Type B pancreatic cell (in vitro differentiated cells): ENCODE measurements at regions not wholly inside any gene's neighbourhood (a gene's known extent, or its start where the extent isn't known, plus 50 kb on each side); places are given as distances from the start of the nearest gene placed in this dataset.

Experiments
- DNase-seq: peaks from one replicate; pipeline ENCODE4 v3.0.0; 2021; ENCODE audit warnings: mixed read lengths; ENCODE audit not compliant: unreplicated experiment; ENCODE audit errors: extremely low spot score
- H3K27ac Mint-ChIP-seq: 2 replicates; pipeline ENCODE4 v1.8.0; 2021; ENCODE audit warnings: mild to moderate bottlenecking, mixed read lengths
- H3K27me3 Mint-ChIP-seq: 2 replicates; pipeline ENCODE4 v1.8.0; 2021; ENCODE audit warnings: mixed read lengths
- H3K36me3 Mint-ChIP-seq: 2 replicates; pipeline ENCODE4 v1.8.0; 2021; ENCODE audit warnings: mixed read lengths
- H3K4me1 Mint-ChIP-seq: one replicate; pipeline ENCODE4 v1.8.0; 2021; ENCODE audit warnings: mixed read lengths; ENCODE audit not compliant: unreplicated experiment
- H3K4me3 Mint-ChIP-seq: 2 replicates; pipeline ENCODE4 v1.8.0; 2021; ENCODE audit warnings: mild to moderate bottlenecking, mixed read lengths
- H3K9me3 Mint-ChIP-seq: 2 replicates; pipeline ENCODE4 v1.8.0; 2021; ENCODE audit warnings: mixed read lengths
- TF ChIP-seq, protein P1 (sequence below): fragments of 200-600 bp; sonication (generic); conservative IDR thresholded peaks from 2 replicates; pipeline ENCODE4 v1.5.0; 2021; ENCODE audit warnings: antibody characterized with exemption, mild to moderate bottlenecking

DNA sequence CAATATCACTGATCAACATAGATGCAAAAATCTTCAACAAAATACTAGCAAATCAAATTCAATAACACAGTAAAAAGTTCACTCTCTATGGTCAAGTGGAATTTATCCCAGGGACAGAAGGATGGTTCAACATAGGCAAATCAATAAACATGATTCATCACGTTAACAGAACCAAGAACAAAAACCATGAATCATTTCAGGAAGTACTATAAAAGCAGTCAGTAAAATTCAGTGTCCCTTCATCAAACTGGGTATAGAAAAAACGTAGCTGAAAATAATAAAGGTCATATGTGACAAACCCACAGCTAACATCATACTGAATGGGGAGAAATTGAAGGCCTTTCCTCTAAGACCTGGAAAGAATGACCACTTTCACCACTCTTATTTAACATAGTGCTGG lies 172.1 kb downstream of the POLR2M start:
- H3K4me1 Mint-ChIP-seq, result no peaks in the 10 kb centered on the region
- no peaks in the 10 kb centered on the region for H3K36me3 Mint-ChIP-seq
- peaks cover 4% of the 10 kb centered on the region for H3K27me3 Mint-ChIP-seq
- no peak for DNase-seq
- peaks cover 9% of the 10 kb centered on the region for H3K9me3 Mint-ChIP-seq
- no peak overlapping the region for H3K4me3 Mint-ChIP-seq
- H3K27ac Mint-ChIP-seq, result no peak overlapping the region
- TF ChIP-seq, protein P1, sequence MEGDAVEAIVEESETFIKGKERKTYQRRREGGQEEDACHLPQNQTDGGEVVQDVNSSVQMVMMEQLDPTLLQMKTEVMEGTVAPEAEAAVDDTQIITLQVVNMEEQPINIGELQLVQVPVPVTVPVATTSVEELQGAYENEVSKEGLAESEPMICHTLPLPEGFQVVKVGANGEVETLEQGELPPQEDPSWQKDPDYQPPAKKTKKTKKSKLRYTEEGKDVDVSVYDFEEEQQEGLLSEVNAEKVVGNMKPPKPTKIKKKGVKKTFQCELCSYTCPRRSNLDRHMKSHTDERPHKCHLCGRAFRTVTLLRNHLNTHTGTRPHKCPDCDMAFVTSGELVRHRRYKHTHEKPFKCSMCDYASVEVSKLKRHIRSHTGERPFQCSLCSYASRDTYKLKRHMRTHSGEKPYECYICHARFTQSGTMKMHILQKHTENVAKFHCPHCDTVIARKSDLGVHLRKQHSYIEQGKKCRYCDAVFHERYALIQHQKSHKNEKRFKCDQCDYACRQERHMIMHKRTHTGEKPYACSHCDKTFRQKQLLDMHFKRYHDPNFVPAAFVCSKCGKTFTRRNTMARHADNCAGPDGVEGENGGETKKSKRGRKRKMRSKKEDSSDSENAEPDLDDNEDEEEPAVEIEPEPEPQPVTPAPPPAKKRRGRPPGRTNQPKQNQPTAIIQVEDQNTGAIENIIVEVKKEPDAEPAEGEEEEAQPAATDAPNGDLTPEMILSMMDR, result no peak

DNA sequence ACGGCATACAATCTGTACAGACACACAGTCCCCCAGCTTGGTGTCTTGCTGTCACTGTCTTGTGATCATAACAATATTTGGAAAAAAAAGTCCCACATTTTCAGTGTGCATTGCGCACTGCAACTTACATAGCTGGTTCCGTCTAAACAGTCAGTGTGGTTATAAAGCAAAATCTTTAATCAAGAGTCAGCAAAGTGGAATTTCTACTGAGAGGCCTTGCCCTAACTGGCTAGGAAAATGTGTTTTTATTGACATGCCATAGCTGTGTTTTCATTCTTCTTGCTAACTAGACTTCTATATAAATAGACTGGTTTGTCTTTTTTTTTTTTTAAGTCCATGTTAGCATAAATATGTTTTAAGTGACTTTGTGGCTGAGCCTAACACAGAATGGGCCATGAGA lies 174.8 kb downstream of the POLR2M start:
- no peak overlapping the region for H3K27ac Mint-ChIP-seq
- peaks cover 24% of the 10 kb centered on the region for H3K27me3 Mint-ChIP-seq
- no peak overlapping the region for H3K4me3 Mint-ChIP-seq
- TF ChIP-seq, protein P1, result no peak
- H3K9me3 Mint-ChIP-seq, result no peaks in the 10 kb centered on the region
- no peaks in the 10 kb centered on the region for H3K4me1 Mint-ChIP-seq
- no peak for DNase-seq
- no peaks in the 10 kb centered on the region for H3K36me3 Mint-ChIP-seq

DNA sequence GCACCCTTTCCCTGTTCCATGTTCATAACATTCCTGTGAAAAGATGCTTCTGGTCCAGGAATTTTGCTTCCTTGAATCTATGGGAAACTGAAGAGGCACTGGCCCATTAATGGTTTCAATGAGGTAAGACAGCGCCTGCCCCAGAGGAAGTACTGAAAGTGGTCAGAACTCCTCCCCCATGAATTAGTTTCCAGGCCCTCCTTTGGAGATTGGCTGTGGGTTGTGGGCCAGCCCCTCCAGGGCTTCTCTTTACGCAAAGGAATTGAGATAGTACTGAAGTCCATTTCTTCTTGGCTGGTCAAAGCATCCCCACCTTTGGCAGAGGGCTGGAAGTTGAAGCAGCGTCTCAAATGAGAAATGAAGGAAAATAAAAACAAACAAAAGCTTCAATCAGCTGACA lies 175.5 kb downstream of the POLR2M start:
- DNase-seq, result no peak
- H3K4me3 Mint-ChIP-seq, result no peak overlapping the region
- H3K9me3 Mint-ChIP-seq, result no peaks in the 10 kb centered on the region
- H3K4me1 Mint-ChIP-seq, result no peaks in the 10 kb centered on the region
- TF ChIP-seq, protein P1, result no peak
- H3K36me3 Mint-ChIP-seq, result no peaks in the 10 kb centered on the region
- H3K27me3 Mint-ChIP-seq, result peaks cover 24% of the 10 kb centered on the region
- H3K27ac Mint-ChIP-seq, result no peak overlapping the region

DNA sequence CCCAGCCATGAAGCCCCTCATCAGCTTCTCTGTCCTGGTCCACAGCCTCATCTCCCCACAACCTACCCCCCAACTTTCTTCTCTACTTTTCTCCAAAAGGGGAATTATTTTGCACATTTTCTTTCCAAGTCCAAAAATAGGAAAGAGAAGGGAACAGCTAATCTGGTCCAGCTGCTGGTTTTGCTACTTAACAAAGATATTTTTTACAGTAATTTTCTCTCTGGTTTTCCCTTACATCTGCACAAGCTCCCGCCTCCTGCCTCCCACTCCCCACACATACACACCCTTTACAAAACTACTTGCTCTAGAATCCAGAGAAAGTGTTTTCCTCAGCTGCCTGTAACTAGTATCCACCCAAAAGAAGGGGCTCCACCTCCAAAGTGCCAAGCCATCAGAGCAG lies 177.2 kb downstream of the POLR2M start:
- no peaks in the 10 kb centered on the region for H3K4me1 Mint-ChIP-seq
- no peak overlapping the region for H3K27ac Mint-ChIP-seq
- TF ChIP-seq, protein P1, result no peak
- H3K36me3 Mint-ChIP-seq, result no peaks in the 10 kb centered on the region
- DNase-seq, result no peak
- no peak overlapping the region for H3K4me3 Mint-ChIP-seq
- peaks cover 27% of the 10 kb centered on the region for H3K27me3 Mint-ChIP-seq
- H3K9me3 Mint-ChIP-seq, result no peaks in the 10 kb centered on the region

DNA sequence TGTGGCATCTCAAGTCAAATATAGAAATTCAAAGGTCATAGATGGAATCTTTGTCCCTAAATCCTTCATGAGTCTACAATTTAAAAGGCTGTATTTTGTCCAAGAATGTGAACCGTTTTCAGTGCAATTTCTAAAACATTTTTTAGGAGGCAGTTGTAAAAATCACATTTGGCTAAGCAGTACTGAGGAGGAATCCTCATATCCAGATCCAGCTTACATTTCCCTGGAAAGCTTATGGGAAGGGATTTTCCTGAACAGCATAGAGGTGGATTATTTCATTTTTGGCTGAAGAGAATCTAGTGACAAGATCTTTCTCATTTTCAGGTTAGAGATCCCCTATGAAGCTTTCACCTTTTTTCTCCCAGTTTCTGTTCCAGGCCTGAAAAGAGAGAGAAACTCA lies 178.4 kb downstream of the POLR2M start:
- H3K27me3 Mint-ChIP-seq, result peaks cover 27% of the 10 kb centered on the region
- TF ChIP-seq, protein P1, result no peak
- H3K4me1 Mint-ChIP-seq, result no peaks in the 10 kb centered on the region
- no peak overlapping the region for H3K27ac Mint-ChIP-seq
- H3K9me3 Mint-ChIP-seq, result no peaks in the 10 kb centered on the region
- H3K4me3 Mint-ChIP-seq, result no peak overlapping the region
- no peaks in the 10 kb centered on the region for H3K36me3 Mint-ChIP-seq
- no peak for DNase-seq

DNA sequence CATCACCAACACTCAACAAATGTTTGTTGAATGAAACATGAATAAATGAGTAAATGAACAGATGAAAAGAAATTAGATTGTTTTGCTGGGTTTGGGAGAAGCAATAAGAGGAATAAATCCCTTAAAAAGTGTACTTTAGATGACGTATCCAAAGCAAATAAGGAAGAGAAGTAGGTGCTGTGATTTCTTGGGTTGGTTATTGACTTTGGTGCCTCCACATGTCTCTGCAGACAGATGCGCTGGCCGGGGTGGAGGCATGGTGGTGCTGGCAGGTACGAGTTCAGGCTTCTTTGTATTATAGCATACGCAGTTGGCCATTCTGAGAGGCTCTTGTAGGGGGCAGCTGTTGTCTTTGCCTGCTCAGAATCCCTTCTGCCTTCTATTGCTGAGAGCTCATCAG lies 178.9 kb downstream of the POLR2M start:
- Mint-ChIP-seq H3K9me3 (no peaks in the 10 kb centered on the region), H3K4me3 (no peak overlapping the region), H3K27me3 (peaks cover 27% of the 10 kb centered on the region), H3K4me1 (no peaks in the 10 kb centered on the region), H3K27ac (no peak overlapping the region), H3K36me3 (no peaks in the 10 kb centered on the region)
- TF ChIP-seq, protein P1, result no peak
- DNase-seq, result no peak
